GM12878 (cell line): ENCODE measurements at regions not wholly inside any gene's neighbourhood (a gene's known extent, or its start where the extent isn't known, plus 50 kb on each side); places are given as distances from the start of the nearest gene placed in this dataset.

ENCODE experiments used
- ATAC-seq: fragments of 200-7000 bp; cut with Tn5 transposase; 3 replicates; pipeline ENCODE4 v1.9.1; 2020; ENCODE audit warnings: mild to moderate bottlenecking, moderate library complexity
- BruUV-seq: library from RNA; stranded (reverse); fragments of 400-500 nt; replicated peaks from 2 replicates; lab custom pipeline; 2021; lab: Mats Ljungman, UMichigan
- CTCF ChIA-PET: fragments of 300-600 bp; sonication (Branson Sonifier 250); formaldehyde crosslinking; extraction: SDS; loops from one replicate; lab custom pipeline; 2021; ENCODE audit warnings: inconsistent platforms; lab: Yijun Ruan, JAX
- POLR2A ChIA-PET: fragments of 350-600 bp; formaldehyde crosslinking; extraction: SDS; loops from one replicate; lab custom pipeline; 2021; ENCODE audit warnings: inconsistent platforms; lab: Charles Lee
- RAD21 ChIA-PET: fragments of 300-600 bp; sonication (Branson Sonifier 250); formaldehyde crosslinking; loops from one replicate; lab custom pipeline; 2023; ENCODE audit warnings: antibody characterized with exemption; ENCODE audit not compliant: unreplicated experiment; lab: Charles Lee
- SMC1A ChIA-PET: fragments of 300-600 bp; sonication (Branson Sonifier 250); formaldehyde crosslinking; loops from one replicate; lab custom pipeline; 2023; ENCODE audit not compliant: unreplicated experiment, uncharacterized antibody; lab: Charles Lee
- DNase-seq: peaks from one replicate; pipeline ENCODE4 v3.0.0-alpha.2; 2011; ENCODE audit warnings: low read depth, low spot score
- FAIRE-seq: peaks from 3 replicates; lab custom pipeline; 2011; peaks lifted over from hg19 to GRCh38; lab: Jason Lieb, UNC
- H2AFZ ChIP-seq: 2 replicates; pipeline ENCODE4 v1.6.0; 2011; ENCODE audit warnings: low read depth, low read length, control low read depth; ENCODE audit not compliant: control insufficient read depth
- H3K27ac ChIP-seq: 2 replicates; pipeline ENCODE4 v1.5.1; 2011; ENCODE audit warnings: control low read depth; ENCODE audit not compliant: control insufficient read depth, insufficient read depth
- H3K27me3 ChIP-seq, 2 experiments: replicated peaks in 1 of 2; 2 replicates each; pipeline versions ENCODE4 v1.6.0 to v1.6.1; 2011; ENCODE audit warnings: low read length in 1 of 2; ENCODE audit not compliant: control insufficient read depth in 2 of 2, insufficient read depth in 2 of 2
- H3K36me3 ChIP-seq, 2 experiments: 2 replicates each; pipeline ENCODE4 v1.5.1; 2011; ENCODE audit warnings: low read length in 1 of 2; ENCODE audit not compliant: control insufficient read depth in 2 of 2, insufficient read depth in 2 of 2
- H3K4me1 ChIP-seq: 2 replicates; pipeline ENCODE4 v1.6.1; 2011; ENCODE audit warnings: mild to moderate bottlenecking, low read length, moderate library complexity, mixed read lengths; ENCODE audit not compliant: control insufficient read depth, insufficient read depth
- H3K4me2 ChIP-seq: 2 replicates; pipeline ENCODE4 v1.6.0; 2011; ENCODE audit warnings: control low read depth; ENCODE audit not compliant: control insufficient read depth, insufficient read depth
- H3K4me3 ChIP-seq: fragments of 200-600 bp; sonication (generic); 2 replicates; pipeline ENCODE4 v1.5.1; 2016
- H3K79me2 ChIP-seq: 2 replicates; pipeline ENCODE4 v1.6.0; 2011; ENCODE audit warnings: low read length; ENCODE audit not compliant: control insufficient read depth, insufficient read depth
- H3K9ac ChIP-seq: 2 replicates; pipeline ENCODE4 v1.8.0; 2011; ENCODE audit warnings: low read length, control low read depth, mixed read lengths; ENCODE audit not compliant: control insufficient read depth, insufficient read depth
- H3K9me3 ChIP-seq: replicated peaks from 3 replicates; pipeline ENCODE4 v1.5.1; 2011; ENCODE audit warnings: mild to moderate bottlenecking, low read length; ENCODE audit not compliant: control insufficient read depth, insufficient read depth
- H4K20me1 ChIP-seq: 2 replicates; pipeline ENCODE4 v1.6.0; 2011; ENCODE audit not compliant: control insufficient read depth, insufficient read depth
- ATF2 ChIP-seq: IDR thresholded peaks from 2 replicates; pipeline ENCODE4 v1.6.1; 2012; ENCODE audit warnings: low read length, inconsistent platforms
- BCL11A ChIP-seq: IDR thresholded peaks from 2 replicates; pipeline ENCODE4 v1.6.1; 2011; ENCODE audit warnings: low read depth, low read length
- CBFB ChIP-seq: IDR thresholded peaks from 2 replicates; pipeline ENCODE4 v1.6.1; 2016; ENCODE audit warnings: antibody characterized with exemption, low read depth
- CEBPZ ChIP-seq: fragments of 150-350 bp; IDR thresholded peaks from 2 replicates; pipeline ENCODE4 v1.6.1; 2016; ENCODE audit warnings: low read depth, low read length
- CREM ChIP-seq: IDR thresholded peaks from 2 replicates; pipeline ENCODE4 v1.6.1; 2014; ENCODE audit warnings: antibody characterized with exemption, low read depth
- ETV6 ChIP-seq, 2 experiments: fragments of 450-650 bp in 1 of 2; IDR thresholded peaks in 1 of 2; conservative IDR thresholded peaks in 1 of 2; 2 replicates each; pipeline ENCODE4 v1.6.1; 2014; ENCODE audit warnings: antibody characterized with exemption in 1 of 2, borderline replicate concordance in 1 of 2, low read depth in 1 of 2, mild to moderate bottlenecking in 1 of 2, moderate library complexity in 1 of 2
- KDM1A ChIP-seq: fragments of 200-600 bp; sonication (generic); IDR thresholded peaks from 2 replicates; pipeline ENCODE4 v1.6.1; 2016; ENCODE audit warnings: borderline replicate concordance
- MEF2A ChIP-seq: IDR thresholded peaks from 2 replicates; pipeline ENCODE4 v1.6.1; 2011; ENCODE audit warnings: low read depth, mild to moderate bottlenecking, low read length, moderate library complexity; ENCODE audit not compliant: insufficient read depth
- MEF2B ChIP-seq: fragments of 450-650 bp; IDR thresholded peaks from 2 replicates; pipeline ENCODE4 v1.6.1; 2018; ENCODE audit warnings: mild to moderate bottlenecking, moderate library complexity; ENCODE audit not compliant: partially characterized antibody, poor library complexity, severe bottlenecking
- NR2C2 ChIP-seq: IDR thresholded peaks from 2 replicates; pipeline ENCODE4 v1.6.1; 2011; ENCODE audit warnings: borderline replicate concordance, low read depth; ENCODE audit not compliant: control insufficient read depth, insufficient read length
- PBX3 ChIP-seq: IDR thresholded peaks from 2 replicates; pipeline ENCODE4 v1.6.1; 2011; ENCODE audit warnings: mild to moderate bottlenecking, low read depth, low read length, moderate library complexity; ENCODE audit not compliant: insufficient replicate concordance
- POLR2A ChIP-seq: IDR thresholded peaks from 2 replicates; pipeline ENCODE4 v1.6.1; 2011; ENCODE audit warnings: low read depth, mild to moderate bottlenecking, low read length
- POLR2AphosphoS2 ChIP-seq: IDR thresholded peaks from 2 replicates; pipeline ENCODE4 v1.6.1; 2011; ENCODE audit warnings: low read depth, mild to moderate bottlenecking, low read length, improper control_type of control experiment, moderate library complexity
- POLR2AphosphoS5 ChIP-seq: IDR thresholded peaks from 2 replicates; pipeline ENCODE4 v1.6.1; 2011; ENCODE audit warnings: mild to moderate bottlenecking, low read length, inconsistent platforms
- RELB ChIP-seq: fragments of 450-650 bp; IDR thresholded peaks from 2 replicates; pipeline ENCODE4 v1.6.1; 2017; ENCODE audit warnings: low read depth, mild to moderate bottlenecking, moderate library complexity
- SIX5 ChIP-seq: IDR thresholded peaks from 2 replicates; pipeline ENCODE4 v1.6.1; 2011; ENCODE audit warnings: mild to moderate bottlenecking, low read depth, low read length, moderate library complexity; ENCODE audit not compliant: severe bottlenecking
- TCF12 ChIP-seq: IDR thresholded peaks from 2 replicates; pipeline ENCODE4 v1.6.1; 2011; ENCODE audit warnings: low read depth, mild to moderate bottlenecking, low read length
- WGBS: methylation state at CpG from one replicate; pipeline ENCODE4 v1.1.6; 2016; ENCODE audit warnings: low lambda C conversion rate; ENCODE audit not compliant: insufficient replicate concordance, insufficient coverage; ENCODE audit errors: missing lambda C conversion rate; 5-methylcytosine and 5-hydroxymethylcytosine counted together
- in situ Hi-C: fragments of 300-500 bp; cut with MboI; formaldehyde crosslinking; loops from 9 replicates; pipeline ENCODE4 v1.14.3; 2018; ENCODE audit warnings: mixed read lengths
- intact Hi-C: fragments of 100-400 bp; cut with micrococcal nuclease; formaldehyde crosslinking; loops from one replicate; pipeline ENCODE4 v1.14.2; 2022; ENCODE audit not compliant: unreplicated experiment

GRCh38 chr6:138034229-138034628 lies 73.0 kb downstream of the PERP start:
- ChIA-PET SMC1A (no interaction called here), CTCF (no interaction called here), RAD21 (no interaction called here), POLR2A (interaction anchor here (0.5 kb wide), 1 partner anchor 84 kb away, joined by 3 read pairs; no protein-coding TSS in a partner anchor)
- intact Hi-C loops (no loop called here), in situ Hi-C loops (no loop called here)
- no peaks in the 10 kb centered on the region for H4K20me1 ChIP-seq
- no peak overlapping the region for H3K4me2 ChIP-seq
- H2AFZ ChIP-seq, result no peak overlapping the region
- no peaks in the 10 kb centered on the region for H3K4me1 ChIP-seq
- TF ChIP-seq BCL11A, result no peak
- no peak for TF ChIP-seq ETV6 (conservative IDR thresholded peaks at IDR 0.05 in 1 of 2, IDR thresholded peaks at IDR 0.05 in 1 of 2; ENCODE audit: borderline replicate concordance in 1 of 2, low read depth in 1 of 2)
- TF ChIP-seq POLR2A, result no peak
- no peak for TF ChIP-seq POLR2AphosphoS5
- TF ChIP-seq SIX5, result no peak
- TF ChIP-seq ATF2, result no peak
- TF ChIP-seq TCF12, result no peak
- TF ChIP-seq NR2C2, result no peak
- TF ChIP-seq KDM1A, result no peak
- TF ChIP-seq CBFB, result no peak
- no peak for TF ChIP-seq PBX3
- TF ChIP-seq POLR2AphosphoS2, result no peak
- no peak for TF ChIP-seq CEBPZ
- no peak for TF ChIP-seq MEF2A
- no peak for TF ChIP-seq CREM
- TF ChIP-seq RELB, result no peak
- no peak for TF ChIP-seq MEF2B
- H3K9ac ChIP-seq, result no peak overlapping the region
- no peaks in the 10 kb centered on the region for H3K36me3 ChIP-seq
- FAIRE-seq (no peak), ATAC-seq (no peak), DNase-seq (no peak)
- H3K9me3 ChIP-seq, result no peaks in the 10 kb centered on the region
- no peak overlapping the region for H3K4me3 ChIP-seq
- BruUV-seq, result no TSS peak
- no peaks in the 10 kb centered on the region; a peak in 1 of 4 replicates for H3K27me3 ChIP-seq
- no peaks in the 10 kb centered on the region for H3K79me2 ChIP-seq
- H3K27ac ChIP-seq, result no peak overlapping the region
- 64% methylated on average over 3 of the region's 3 CpGs for WGBS
